ENCODE measurements at regions not wholly inside any gene's neighbourhood (a gene's known extent, or its start where the extent isn't known, plus 50 kb on each side); places are given as distances from the start of the nearest gene placed in this dataset.

GRCh38 chr5:91885291-91886265, 502.5 kb upstream of the ARRDC3 start:
- Histone ChIP-seq H3F3A (ENCODE audit: control insufficient read depth, insufficient read depth) (no peaks in the 10 kb centered on the region), H3K27ac (ENCODE audit: low read depth, low read length) (no peak overlapping the region), H3K4me1 (ENCODE audit: control insufficient read depth, low read length) (no peaks in the 10 kb centered on the region), H3K4me2 (ENCODE audit: low read length) (no peak overlapping the region), H3K9me2 (replicated peaks; ENCODE audit: control insufficient read depth, low read length) (0 out of 2 replicates have a peak, but pooled peaks cover 2% of the 10 kb centered on the region), H3K79me2 (ENCODE audit: control insufficient read depth, low read length) (no peaks in the 10 kb centered on the region), H3K9me3 (ENCODE audit: control insufficient read depth, insufficient read depth, low read length) (no peaks in the 10 kb centered on the region), H3K4me3 (ENCODE audit: low read length) (no peak overlapping the region), H3K36me3 (ENCODE audit: control insufficient read depth, low read length) (no peaks in the 10 kb centered on the region), H4K20me1 (ENCODE audit: control insufficient read depth, insufficient read depth, low read depth, low read length) (no peaks in the 10 kb centered on the region), H3K27me3 (ENCODE audit: control insufficient read depth, low read length) (no peaks in the 10 kb centered on the region)
- TF ChIP-seq CTCF (IDR thresholded peaks at IDR 0.05; ENCODE audit: low read depth, low read length, poor library complexity, severe bottlenecking) (no peak), EZH2phosphoT487 (IDR thresholded peaks at IDR 0.05; ENCODE audit: borderline replicate concordance, low read length) (no peak)

GRCh38 chr5:91884036-91884435, 500.9 kb upstream of the ARRDC3 start:
- no peak for TF ChIP-seq CTCF (IDR thresholded peaks at IDR 0.05; ENCODE audit: low read depth, low read length, poor library complexity, severe bottlenecking)
- TF ChIP-seq EZH2phosphoT487 (IDR thresholded peaks at IDR 0.05; ENCODE audit: borderline replicate concordance, low read length), result no peak
- Histone ChIP-seq H3K9me3 (ENCODE audit: control insufficient read depth, insufficient read depth, low read length) (no peaks in the 10 kb centered on the region), H3K79me2 (ENCODE audit: control insufficient read depth, low read length) (no peaks in the 10 kb centered on the region), H3K27ac (ENCODE audit: low read depth, low read length) (no peak overlapping the region), H3K27me3 (ENCODE audit: control insufficient read depth, low read length) (no peaks in the 10 kb centered on the region), H3K36me3 (ENCODE audit: control insufficient read depth, low read length) (no peaks in the 10 kb centered on the region), H4K20me1 (ENCODE audit: control insufficient read depth, insufficient read depth, low read depth, low read length) (no peaks in the 10 kb centered on the region), H3K4me1 (ENCODE audit: control insufficient read depth, low read length) (no peaks in the 10 kb centered on the region), H3K9me2 (replicated peaks; ENCODE audit: control insufficient read depth, low read length) (0 out of 2 replicates have a peak, but pooled peaks cover 2% of the 10 kb centered on the region), H3K4me2 (ENCODE audit: low read length) (no peak overlapping the region), H3K4me3 (ENCODE audit: low read length) (no peak overlapping the region), H3F3A (ENCODE audit: control insufficient read depth, insufficient read depth) (no peaks in the 10 kb centered on the region)

- H4K20me1 ChIP-seq (ENCODE audit: control insufficient read depth, insufficient read depth, low read depth, low read length), result no peaks in the 10 kb centered on the region
- no peaks in the 10 kb centered on the region for H3K4me1 ChIP-seq (ENCODE audit: control insufficient read depth, low read length)
- no peaks in the 10 kb centered on the region for H3K27me3 ChIP-seq (ENCODE audit: control insufficient read depth, low read length)
- TF ChIP-seq EZH2phosphoT487 (IDR thresholded peaks at IDR 0.05; ENCODE audit: borderline replicate concordance, low read length) (no peak), CTCF (IDR thresholded peaks at IDR 0.05; ENCODE audit: low read depth, low read length, poor library complexity, severe bottlenecking) (no peak)
- no peak overlapping the region for H3K27ac ChIP-seq (ENCODE audit: low read depth, low read length)
- no peaks in the 10 kb centered on the region for H3K79me2 ChIP-seq (ENCODE audit: control insufficient read depth, low read length)
- no peaks in the 10 kb centered on the region for H3K9me2 ChIP-seq (replicated peaks; ENCODE audit: control insufficient read depth, low read length)
- no peaks in the 10 kb centered on the region for H3K36me3 ChIP-seq (ENCODE audit: control insufficient read depth, low read length)
- H3K4me3 ChIP-seq (ENCODE audit: low read length), result no peak overlapping the region
- no peaks in the 10 kb centered on the region for H3K9me3 ChIP-seq (ENCODE audit: control insufficient read depth, insufficient read depth, low read length)
- H3K4me2 ChIP-seq (ENCODE audit: low read length), result no peak overlapping the region
- no peaks in the 10 kb centered on the region for H3F3A ChIP-seq (ENCODE audit: control insufficient read depth, insufficient read depth)
Observed at GRCh38 chr5:91875196-91875779, 492.2 kb upstream of the ARRDC3 start.

All from DOHH2 (cell line).